ENCODE measurements at regions not wholly inside any gene's neighbourhood (a gene's known extent, or its start where the extent isn't known, plus 50 kb on each side); places are given as distances from the start of the nearest gene placed in this dataset.

DNA sequence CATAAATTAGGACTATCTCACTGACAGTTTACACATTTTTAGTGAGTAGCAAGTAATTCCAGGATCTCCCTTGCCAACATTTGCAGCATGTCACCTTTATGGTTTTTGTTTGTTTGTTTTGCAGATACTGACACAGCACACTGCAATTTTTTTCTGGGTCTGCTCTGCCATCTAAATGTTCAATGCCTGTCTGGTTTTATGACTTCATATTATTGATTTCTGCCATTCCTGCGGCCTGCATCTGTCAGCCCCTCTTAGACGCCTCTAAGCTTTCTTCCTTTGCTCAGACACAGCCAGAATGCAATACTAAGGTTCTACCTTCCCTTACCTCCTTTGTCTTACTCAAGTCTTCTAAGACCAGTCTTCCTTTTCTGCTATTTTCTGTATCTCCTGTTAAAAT, 321.2 kb upstream of the AZI2 start:
- TF ChIP-seq, protein P1, sequence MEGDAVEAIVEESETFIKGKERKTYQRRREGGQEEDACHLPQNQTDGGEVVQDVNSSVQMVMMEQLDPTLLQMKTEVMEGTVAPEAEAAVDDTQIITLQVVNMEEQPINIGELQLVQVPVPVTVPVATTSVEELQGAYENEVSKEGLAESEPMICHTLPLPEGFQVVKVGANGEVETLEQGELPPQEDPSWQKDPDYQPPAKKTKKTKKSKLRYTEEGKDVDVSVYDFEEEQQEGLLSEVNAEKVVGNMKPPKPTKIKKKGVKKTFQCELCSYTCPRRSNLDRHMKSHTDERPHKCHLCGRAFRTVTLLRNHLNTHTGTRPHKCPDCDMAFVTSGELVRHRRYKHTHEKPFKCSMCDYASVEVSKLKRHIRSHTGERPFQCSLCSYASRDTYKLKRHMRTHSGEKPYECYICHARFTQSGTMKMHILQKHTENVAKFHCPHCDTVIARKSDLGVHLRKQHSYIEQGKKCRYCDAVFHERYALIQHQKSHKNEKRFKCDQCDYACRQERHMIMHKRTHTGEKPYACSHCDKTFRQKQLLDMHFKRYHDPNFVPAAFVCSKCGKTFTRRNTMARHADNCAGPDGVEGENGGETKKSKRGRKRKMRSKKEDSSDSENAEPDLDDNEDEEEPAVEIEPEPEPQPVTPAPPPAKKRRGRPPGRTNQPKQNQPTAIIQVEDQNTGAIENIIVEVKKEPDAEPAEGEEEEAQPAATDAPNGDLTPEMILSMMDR (conservative IDR thresholded peaks at IDR 0.05): no peak
- TF ChIP-seq ZFX (IDR thresholded peaks at IDR 0.05): no peak
- no peak overlapping the region for H3K27ac ChIP-seq

- no peak overlapping the region for H3K27ac ChIP-seq
- TF ChIP-seq ZFX (IDR thresholded peaks at IDR 0.05): no peak
- TF ChIP-seq, protein P1 (conservative IDR thresholded peaks at IDR 0.05): no peak
Observed at GRCh38 chr3:28672406-28672805, 323.8 kb upstream of the AZI2 start.

GRCh38 chr3:28673446-28673845, 324.8 kb upstream of the AZI2 start:
- TF ChIP-seq ZFX (IDR thresholded peaks at IDR 0.05): no peak
- TF ChIP-seq, protein P1 (conservative IDR thresholded peaks at IDR 0.05): no peak
- H3K27ac ChIP-seq: no peak overlapping the region

- no peak for TF ChIP-seq ZFX (IDR thresholded peaks at IDR 0.05)
- TF ChIP-seq, protein P1 (conservative IDR thresholded peaks at IDR 0.05): no peak
- H3K27ac ChIP-seq: no peak overlapping the region
Observed at GRCh38 chr3:28674212-28674611, 325.6 kb upstream of the AZI2 start.

DNA sequence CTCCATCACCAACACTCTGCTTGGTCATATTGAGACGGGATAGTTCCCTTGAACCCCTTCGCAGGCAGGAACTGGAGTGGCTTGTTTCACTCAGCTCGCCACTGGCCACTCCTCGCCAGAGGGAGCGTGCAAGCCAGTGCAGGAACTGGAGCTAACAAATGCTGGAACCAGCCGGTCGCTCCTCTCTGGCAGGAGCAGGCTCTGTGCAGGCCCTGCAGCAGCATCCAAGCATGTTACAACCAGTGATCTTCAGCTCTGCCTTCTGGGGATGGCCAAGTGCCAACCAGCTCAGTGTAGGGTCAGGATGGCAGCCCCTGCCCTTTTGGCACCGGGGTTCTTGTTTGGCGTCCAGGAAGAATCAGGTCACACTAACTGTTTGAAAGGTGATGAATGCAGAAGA, 329.0 kb upstream of the AZI2 start:
- H3K27ac ChIP-seq: no peak overlapping the region

DNA sequence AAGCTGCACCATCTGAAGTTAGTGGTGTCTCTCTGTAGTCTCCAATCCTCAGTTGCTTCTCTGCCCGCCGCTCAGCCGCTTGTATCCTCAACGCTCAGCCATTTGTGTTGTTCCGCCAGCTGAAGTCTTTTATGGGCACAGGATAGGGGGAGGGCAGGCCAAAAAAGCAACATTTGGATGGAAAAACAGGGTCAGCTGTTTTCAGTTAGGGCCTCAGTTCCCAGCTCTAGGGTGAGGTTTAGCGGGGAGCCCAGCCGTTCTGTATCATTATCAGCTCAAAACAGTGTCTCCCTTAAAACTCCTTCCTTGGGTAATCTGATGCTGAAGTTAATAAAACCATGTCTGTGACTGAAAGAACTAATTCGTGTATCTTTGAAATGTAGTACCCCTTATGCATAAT, 329.5 kb upstream of the AZI2 start:
- TF ChIP-seq ZFX (IDR thresholded peaks at IDR 0.05): no peak
- TF ChIP-seq, protein P1 (conservative IDR thresholded peaks at IDR 0.05): no peak
- H3K27ac ChIP-seq: no peak overlapping the region

More for the DNA sequence above, 329.0 kb upstream of the AZI2 start:
- TF ChIP-seq, protein P1 (conservative IDR thresholded peaks at IDR 0.05): no peak
- no peak for TF ChIP-seq ZFX (IDR thresholded peaks at IDR 0.05)

- no peak for TF ChIP-seq ZFX (IDR thresholded peaks at IDR 0.05)
- TF ChIP-seq, protein P1 (conservative IDR thresholded peaks at IDR 0.05): no peak
- H3K27ac ChIP-seq: no peak overlapping the region
Observed at GRCh38 chr3:28680050-28680449, 331.4 kb upstream of the AZI2 start.
